BJ (cell line): ENCODE measurements at regions not wholly inside any gene's neighbourhood (a gene's known extent, or its start where the extent isn't known, plus 50 kb on each side); places are given as distances from the start of the nearest gene placed in this dataset.

Experiments used
- CTCF ChIA-PET: fragments of 350-600 bp; formaldehyde crosslinking; extraction: SDS; loops from one replicate; lab custom pipeline; 2021; ENCODE audit warnings: antibody characterized with exemption, inconsistent platforms; lab: Yijun Ruan, JAX
- POLR2A ChIA-PET: fragments of 300-600 bp; sonication (Branson Sonifier 250); formaldehyde crosslinking; extraction: SDS; loops from one replicate; lab custom pipeline; 2021; ENCODE audit warnings: antibody characterized with exemption; lab: Charles Lee
- DNase-seq: peaks from one replicate; pipeline ENCODE4 v3.0.0-alpha.2; 2011; ENCODE audit warnings: low read depth
- H3K27me3 ChIP-seq: 2 replicates; pipeline ENCODE4 v1.6.0; 2011; ENCODE audit warnings: low read length; ENCODE audit not compliant: control insufficient read depth, insufficient read depth
- H3K36me3 ChIP-seq: 2 replicates; pipeline ENCODE4 v1.5.1; 2011; ENCODE audit warnings: low read length; ENCODE audit not compliant: control insufficient read depth, insufficient read depth
- H3K4me3 ChIP-seq: 2 replicates; pipeline ENCODE4 v1.5.1; 2011; ENCODE audit warnings: low read depth, mild to moderate bottlenecking, control low read depth, low read length
- TF ChIP-seq, protein P1 (sequence below): IDR thresholded peaks from 2 replicates; pipeline ENCODE4 v1.5.1; 2011; ENCODE audit warnings: low read depth, mild to moderate bottlenecking, control low read depth, inconsistent platforms, low read length, moderate library complexity; ENCODE audit not compliant: insufficient read depth

DNA sequence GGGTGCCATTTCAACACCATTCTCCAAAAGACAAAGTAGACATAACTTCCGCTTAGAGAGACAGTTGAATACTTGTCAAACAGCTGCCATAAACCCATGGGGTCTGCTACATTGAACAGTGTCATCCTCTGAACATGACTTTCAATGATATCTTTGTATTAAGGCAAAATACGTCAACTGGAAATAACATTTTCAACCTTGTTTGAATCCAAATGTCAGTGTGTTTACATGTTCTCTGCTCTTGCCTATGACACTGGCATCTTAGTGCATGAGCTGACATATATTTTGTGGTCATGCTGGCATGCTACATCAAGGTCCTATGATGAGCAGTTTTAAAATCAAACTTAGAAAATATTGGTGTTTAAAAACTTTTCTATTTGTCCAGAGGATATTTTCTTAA lies 1548.1 kb upstream of the LRRTM1 start:
- CTCF ChIA-PET, result no interaction called here

DNA sequence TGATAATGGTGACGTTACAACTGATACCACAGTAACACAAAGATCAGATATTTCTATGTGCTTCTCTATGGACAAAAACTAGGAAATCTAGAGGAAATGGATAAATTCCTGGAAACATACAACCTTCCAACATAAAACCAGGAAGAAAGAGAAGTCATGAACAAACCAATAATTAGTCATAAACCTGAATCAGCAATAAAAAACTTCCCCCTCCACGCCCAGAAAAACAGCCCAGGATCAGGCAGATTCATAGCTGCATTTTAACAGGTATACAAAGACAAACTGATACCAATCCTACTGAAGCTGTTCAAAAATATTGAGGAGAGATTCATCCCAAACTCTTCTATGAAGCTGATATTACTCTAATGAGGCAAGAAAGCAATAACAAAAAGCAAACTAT lies 1535.2 kb upstream of the LRRTM1 start:
- CTCF ChIA-PET, result no interaction called here

More for the DNA sequence above, 1548.1 kb upstream of the LRRTM1 start:
- no peak for DNase-seq
- no peak overlapping the region for H3K4me3 ChIP-seq
- TF ChIP-seq, protein P1, sequence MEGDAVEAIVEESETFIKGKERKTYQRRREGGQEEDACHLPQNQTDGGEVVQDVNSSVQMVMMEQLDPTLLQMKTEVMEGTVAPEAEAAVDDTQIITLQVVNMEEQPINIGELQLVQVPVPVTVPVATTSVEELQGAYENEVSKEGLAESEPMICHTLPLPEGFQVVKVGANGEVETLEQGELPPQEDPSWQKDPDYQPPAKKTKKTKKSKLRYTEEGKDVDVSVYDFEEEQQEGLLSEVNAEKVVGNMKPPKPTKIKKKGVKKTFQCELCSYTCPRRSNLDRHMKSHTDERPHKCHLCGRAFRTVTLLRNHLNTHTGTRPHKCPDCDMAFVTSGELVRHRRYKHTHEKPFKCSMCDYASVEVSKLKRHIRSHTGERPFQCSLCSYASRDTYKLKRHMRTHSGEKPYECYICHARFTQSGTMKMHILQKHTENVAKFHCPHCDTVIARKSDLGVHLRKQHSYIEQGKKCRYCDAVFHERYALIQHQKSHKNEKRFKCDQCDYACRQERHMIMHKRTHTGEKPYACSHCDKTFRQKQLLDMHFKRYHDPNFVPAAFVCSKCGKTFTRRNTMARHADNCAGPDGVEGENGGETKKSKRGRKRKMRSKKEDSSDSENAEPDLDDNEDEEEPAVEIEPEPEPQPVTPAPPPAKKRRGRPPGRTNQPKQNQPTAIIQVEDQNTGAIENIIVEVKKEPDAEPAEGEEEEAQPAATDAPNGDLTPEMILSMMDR, result no peak
- H3K36me3 ChIP-seq, result no peaks in the 10 kb centered on the region
- POLR2A ChIA-PET, result no interaction called here
- H3K27me3 ChIP-seq, result no peaks in the 10 kb centered on the region

DNA sequence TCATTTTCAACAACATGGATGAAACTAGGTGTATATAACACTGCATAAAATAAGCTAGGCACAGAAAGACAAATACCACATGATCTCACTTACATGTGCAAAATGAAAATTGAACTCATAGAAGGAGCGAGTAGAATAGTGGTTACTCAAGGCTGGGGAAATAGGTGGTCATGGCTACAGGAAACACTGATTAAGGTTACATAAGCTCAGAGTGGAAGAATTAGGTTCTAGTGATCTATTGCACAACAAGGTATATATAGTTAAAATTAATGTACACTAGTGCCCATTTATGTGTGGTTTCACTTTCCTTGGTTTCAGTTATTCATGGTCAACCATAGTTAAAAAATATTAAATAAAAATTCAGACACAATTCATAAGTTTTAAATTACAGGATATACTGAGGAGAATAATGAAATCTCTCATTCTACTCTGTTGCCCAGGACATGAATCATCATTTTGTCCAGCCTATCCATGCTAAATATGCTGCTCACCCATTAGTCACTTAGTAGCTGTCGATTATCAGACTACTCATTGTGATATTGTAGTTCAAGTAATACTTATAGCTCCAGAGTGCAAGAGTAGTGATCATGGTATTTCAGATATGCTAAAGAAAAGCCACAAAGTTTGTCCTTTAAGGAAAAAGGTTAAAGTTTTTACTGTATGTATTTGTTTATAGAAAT lies 1530.9 kb upstream of the LRRTM1 start:
- POLR2A ChIA-PET, result no interaction called here
- no peak for DNase-seq
- Histone ChIP-seq H3K4me3 (no peak overlapping the region), H3K27me3 (no peaks in the 10 kb centered on the region), H3K36me3 (no peaks in the 10 kb centered on the region)
- TF ChIP-seq, protein P1, result no peak
- CTCF ChIA-PET, result no interaction called here

More for the DNA sequence above, 1535.2 kb upstream of the LRRTM1 start:
- no peak for DNase-seq
- TF ChIP-seq, protein P1, result no peak
- POLR2A ChIA-PET, result no interaction called here
- no peaks in the 10 kb centered on the region for H3K27me3 ChIP-seq
- H3K36me3 ChIP-seq, result no peaks in the 10 kb centered on the region
- no peak overlapping the region for H3K4me3 ChIP-seq

DNA sequence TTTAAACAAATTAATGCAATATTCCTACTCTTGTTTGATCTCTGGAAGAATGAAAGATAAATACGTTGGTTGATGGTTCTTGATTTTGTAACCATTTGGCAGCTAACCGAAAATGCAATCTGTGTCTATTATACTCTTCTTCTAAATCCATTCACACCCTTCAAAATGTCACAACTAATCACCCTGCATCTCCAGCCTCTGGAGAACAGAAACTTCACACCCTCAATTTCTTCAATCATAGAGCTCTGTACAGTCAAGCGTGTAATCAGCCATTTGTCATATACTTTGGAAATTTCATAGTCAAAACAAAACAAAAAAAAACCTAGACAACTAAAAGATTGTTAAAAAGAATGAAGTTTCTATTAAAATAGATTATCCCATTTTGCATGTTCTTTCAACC lies 1482.3 kb upstream of the LRRTM1 start:
- no peak for DNase-seq
- Histone ChIP-seq H3K36me3 (no peaks in the 10 kb centered on the region), H3K4me3 (no peak overlapping the region), H3K27me3 (no peaks in the 10 kb centered on the region)
- ChIA-PET POLR2A (no interaction called here), CTCF (no interaction called here)
- TF ChIP-seq, protein P1, result no peak

DNA sequence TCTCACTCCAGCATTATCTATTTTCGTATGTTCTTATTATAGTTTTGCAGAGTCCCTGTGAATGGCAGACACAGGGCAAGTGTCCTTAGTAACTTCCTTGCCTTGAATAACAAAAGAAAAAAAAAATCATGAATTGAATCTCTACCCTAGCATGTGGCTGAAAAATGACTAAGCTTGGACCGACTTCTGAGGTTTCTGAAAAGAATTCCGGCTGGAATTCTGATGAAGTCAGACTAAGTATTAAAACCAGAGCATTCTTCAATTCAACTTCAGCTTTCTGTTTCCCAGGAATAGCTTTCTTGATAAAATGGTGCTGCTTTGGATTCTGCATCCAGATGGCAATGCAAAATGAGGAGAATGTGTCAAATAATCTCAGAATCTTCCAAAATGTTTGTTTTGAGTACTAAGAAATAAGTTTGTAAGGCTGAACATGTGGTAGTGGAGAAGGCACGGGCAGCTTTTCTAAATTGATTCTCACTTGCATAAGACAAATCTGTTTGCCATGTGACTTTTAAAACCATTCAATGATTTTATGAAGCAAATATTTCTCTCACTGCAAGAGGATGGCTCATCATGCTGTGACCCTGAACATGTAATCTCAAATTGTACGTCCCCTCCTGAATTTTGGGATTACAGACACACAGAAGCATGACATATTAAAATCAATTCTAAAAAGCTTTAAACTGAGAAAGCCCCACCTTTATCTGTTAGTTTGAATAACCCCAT lies 1462.8 kb upstream of the LRRTM1 start:
- H3K36me3 ChIP-seq, result no peaks in the 10 kb centered on the region
- ChIA-PET CTCF (no interaction called here), POLR2A (no interaction called here)
- no peak for DNase-seq
- H3K27me3 ChIP-seq, result no peaks in the 10 kb centered on the region
- no peak overlapping the region for H3K4me3 ChIP-seq
- TF ChIP-seq, protein P1, result no peak
